KMS-11 (cell line): ENCODE measurements at regions not wholly inside any gene's neighbourhood (a gene's known extent, or its start where the extent isn't known, plus 50 kb on each side); places are given as distances from the start of the nearest gene placed in this dataset.

Experiments
- H2AFZ ChIP-seq: fragments of 200-600 bp; sonication (generic); 2 replicates; pipeline ENCODE4 v1.6.1; 2016; ENCODE audit warnings: antibody characterized with exemption, mixed run types, low read depth
- H3K27ac ChIP-seq: fragments of 200-600 bp; sonication (generic); 2 replicates; pipeline ENCODE4 v1.6.1; 2016; ENCODE audit warnings: mild to moderate bottlenecking, mixed run types
- H3K27me3 ChIP-seq: fragments of 200-600 bp; sonication (generic); 2 replicates; pipeline ENCODE4 v1.6.1; 2017; ENCODE audit warnings: mild to moderate bottlenecking, low read depth, mixed run types, moderate library complexity; ENCODE audit not compliant: insufficient read depth
- H3K36me3 ChIP-seq: fragments of 200-600 bp; sonication (generic); 2 replicates; pipeline ENCODE4 v1.6.1; 2017; ENCODE audit warnings: mild to moderate bottlenecking, mixed run types; ENCODE audit not compliant: insufficient read depth
- H3K4me1 ChIP-seq: fragments of 200-600 bp; sonication (generic); 2 replicates; pipeline ENCODE4 v1.6.1; 2016; ENCODE audit warnings: mild to moderate bottlenecking, low read depth, mixed run types; ENCODE audit not compliant: poor library complexity, severe bottlenecking
- H3K4me2 ChIP-seq: fragments of 200-600 bp; sonication (generic); 2 replicates; pipeline ENCODE4 v1.7.0; 2016; ENCODE audit warnings: mild to moderate bottlenecking, mixed run types
- H3K4me3 ChIP-seq: fragments of 200-600 bp; sonication (generic); IDR thresholded peaks from 2 replicates; pipeline ENCODE4 v1.6.1; 2017; ENCODE audit warnings: low read depth, low read length, mixed read lengths; ENCODE audit not compliant: insufficient read depth
- H3K79me2 ChIP-seq: fragments of 200-600 bp; sonication (generic); 2 replicates; pipeline ENCODE4 v1.6.1; 2016; ENCODE audit warnings: low read depth, mixed run types; ENCODE audit not compliant: insufficient read depth
- H3K9ac ChIP-seq: fragments of 200-600 bp; sonication (generic); 2 replicates; pipeline ENCODE4 v1.6.1; 2016; ENCODE audit warnings: mild to moderate bottlenecking, mixed run types
- H4K20me1 ChIP-seq: fragments of 200-600 bp; sonication (generic); 2 replicates; pipeline ENCODE4 v1.6.1; 2016; ENCODE audit warnings: mild to moderate bottlenecking, mixed run types; ENCODE audit not compliant: insufficient read depth
- CTCF ChIP-seq: fragments of 200-600 bp; sonication (generic); conservative IDR thresholded peaks from 2 replicates; pipeline ENCODE4 v1.6.1; 2017; ENCODE audit warnings: low read depth, mild to moderate bottlenecking, antibody characterized with exemption, low read length, moderate library complexity, mixed read lengths

GRCh38 chr10:58885146-58885545 is 291.3 kb upstream of the PHYHIPL start:
- no peaks in the 10 kb centered on the region for H3K79me2 ChIP-seq
- H4K20me1 ChIP-seq: no peaks in the 10 kb centered on the region
- H3K27ac ChIP-seq: no peak overlapping the region
- H3K36me3 ChIP-seq: no peaks in the 10 kb centered on the region
- H2AFZ ChIP-seq: no peak overlapping the region
- no peak overlapping the region for H3K4me3 ChIP-seq
- no peak overlapping the region for H3K9ac ChIP-seq
- no peak overlapping the region for H3K4me2 ChIP-seq
- H3K27me3 ChIP-seq: no peaks in the 10 kb centered on the region
- no peaks in the 10 kb centered on the region for H3K4me1 ChIP-seq
- no peak for TF ChIP-seq CTCF

- no peaks in the 10 kb centered on the region for H3K36me3 ChIP-seq
- no peaks in the 10 kb centered on the region for H3K27me3 ChIP-seq
- no peaks in the 10 kb centered on the region for H4K20me1 ChIP-seq
- H3K4me2 ChIP-seq: no peak overlapping the region
- H3K9ac ChIP-seq: no peak overlapping the region
- H3K4me3 ChIP-seq: no peak overlapping the region
- H3K79me2 ChIP-seq: no peaks in the 10 kb centered on the region
- no peak overlapping the region for H3K27ac ChIP-seq
- no peaks in the 10 kb centered on the region for H3K4me1 ChIP-seq
- TF ChIP-seq CTCF: no peak
- no peak overlapping the region for H2AFZ ChIP-seq
Measured at GRCh38 chr10:58885686-58886345, 290.6 kb upstream of the PHYHIPL start.

GRCh38 chr10:58886406-58886805 is 290.0 kb upstream of the PHYHIPL start:
- no peak overlapping the region for H2AFZ ChIP-seq
- no peaks in the 10 kb centered on the region for H4K20me1 ChIP-seq
- H3K9ac ChIP-seq: no peak overlapping the region
- no peaks in the 10 kb centered on the region for H3K4me1 ChIP-seq
- H3K79me2 ChIP-seq: no peaks in the 10 kb centered on the region
- H3K27me3 ChIP-seq: no peaks in the 10 kb centered on the region
- H3K36me3 ChIP-seq: no peaks in the 10 kb centered on the region
- H3K27ac ChIP-seq: no peak overlapping the region
- H3K4me3 ChIP-seq: no peak overlapping the region
- TF ChIP-seq CTCF: no peak
- no peak overlapping the region for H3K4me2 ChIP-seq

GRCh38 chr10:58887474-58887873 is 289.0 kb upstream of the PHYHIPL start:
- no peak for TF ChIP-seq CTCF
- no peaks in the 10 kb centered on the region for H4K20me1 ChIP-seq
- H2AFZ ChIP-seq: no peak overlapping the region
- no peak overlapping the region for H3K4me2 ChIP-seq
- no peaks in the 10 kb centered on the region for H3K36me3 ChIP-seq
- no peak overlapping the region for H3K9ac ChIP-seq
- H3K27me3 ChIP-seq: no peaks in the 10 kb centered on the region
- no peak overlapping the region for H3K27ac ChIP-seq
- no peaks in the 10 kb centered on the region for H3K4me1 ChIP-seq
- H3K4me3 ChIP-seq: no peak overlapping the region
- H3K79me2 ChIP-seq: no peaks in the 10 kb centered on the region
